SK-N-SH treated with all-trans-retinoic acid at 6 μM for 48 hours (cell line): ENCODE measurements at regions not wholly inside any gene's neighbourhood (a gene's known extent, or its start where the extent isn't known, plus 50 kb on each side); places are given as distances from the start of the nearest gene placed in this dataset.

ENCODE experiments used
- ATAC-seq: fragments of 200-7000 bp; cut with Tn5 transposase; 3 replicates; pipeline ENCODE4 v1.9.1; 2020; ENCODE audit warnings: mild to moderate bottlenecking, moderate library complexity
- ARNTL ChIP-seq: fragments of 450-650 bp; formaldehyde crosslinking; IDR thresholded peaks from 2 replicates; pipeline ENCODE4 v1.5.0; 2020; ENCODE audit warnings: low read depth, mild to moderate bottlenecking, moderate library complexity, borderline replicate concordance
- BACH2 ChIP-seq: fragments of 250-450 bp; sonication (Bioruptor Pico); IDR thresholded peaks from 2 replicates; pipeline ENCODE4 v1.9.0; 2021; ENCODE audit warnings: mild to moderate bottlenecking, borderline replicate concordance
- CREB5 ChIP-seq: fragments of 250-450 bp; sonication (Bioruptor Pico); IDR thresholded peaks from 2 replicates; pipeline ENCODE4 v1.5.1; 2020; ENCODE audit warnings: low read depth, mild to moderate bottlenecking, moderate library complexity
- CSDC2 ChIP-seq: fragments of 250-450 bp; sonication (Bioruptor Pico); IDR thresholded peaks from 2 replicates; pipeline ENCODE4 v1.5.0; 2020; ENCODE audit warnings: mild to moderate bottlenecking, moderate library complexity
- CSRNP3 ChIP-seq: fragments of 250-450 bp; sonication (Bioruptor Pico); IDR thresholded peaks from 2 replicates; pipeline ENCODE4 v1.5.1; 2021; ENCODE audit warnings: mild to moderate bottlenecking, moderate library complexity
- ESRRG ChIP-seq: fragments of 250-450 bp; sonication (Bioruptor Pico); IDR thresholded peaks from 2 replicates; pipeline ENCODE4 v1.6.1; 2021; ENCODE audit warnings: mild to moderate bottlenecking
- GLIS3 ChIP-seq: fragments of 250-450 bp; sonication (Bioruptor Pico); IDR thresholded peaks from 2 replicates; pipeline ENCODE4 v1.5.0; 2020; ENCODE audit warnings: mild to moderate bottlenecking, moderate library complexity
- ISL1 ChIP-seq: fragments of 250-450 bp; sonication (Bioruptor Pico); IDR thresholded peaks from 2 replicates; pipeline ENCODE4 v2.1.2; 2022; ENCODE audit warnings: mild to moderate bottlenecking, moderate library complexity
- OSR1 ChIP-seq: fragments of 250-450 bp; sonication (Bioruptor Pico); IDR thresholded peaks from 2 replicates; pipeline ENCODE4 v1.8.0; 2022; ENCODE audit warnings: moderate library complexity, mild to moderate bottlenecking, inconsistent platforms
- PATZ1 ChIP-seq: fragments of 250-450 bp; sonication (Bioruptor Pico); IDR thresholded peaks from 2 replicates; pipeline ENCODE4 v1.8.0; 2020; ENCODE audit warnings: mild to moderate bottlenecking, moderate library complexity, borderline replicate concordance
- POU6F1 ChIP-seq: fragments of 250-450 bp; sonication (Bioruptor Pico); IDR thresholded peaks from 2 replicates; pipeline ENCODE4 v1.8.0; 2021; ENCODE audit warnings: low read depth, mild to moderate bottlenecking, moderate library complexity, borderline replicate concordance
- PPARA ChIP-seq: fragments of 250-450 bp; sonication (Bioruptor Pico); IDR thresholded peaks from 2 replicates; pipeline ENCODE4 v1.5.0; 2020; ENCODE audit warnings: mild to moderate bottlenecking, borderline replicate concordance
- RARB ChIP-seq: fragments of 250-450 bp; sonication (Bioruptor Pico); IDR thresholded peaks from 2 replicates; pipeline ENCODE4 v1.8.0; 2021; ENCODE audit warnings: mild to moderate bottlenecking, moderate library complexity
- SNAI2 ChIP-seq: fragments of 250-450 bp; sonication (Bioruptor Pico); IDR thresholded peaks from 2 replicates; pipeline ENCODE4 v1.5.0; 2020; ENCODE audit warnings: mild to moderate bottlenecking, moderate library complexity
- TOX ChIP-seq: fragments of 250-450 bp; sonication (Bioruptor Pico); IDR thresholded peaks from 2 replicates; pipeline ENCODE4 v1.8.0; 2021; ENCODE audit warnings: mild to moderate bottlenecking, moderate library complexity, borderline replicate concordance
- TSHZ2 ChIP-seq: fragments of 250-450 bp; sonication (Bioruptor Pico); IDR thresholded peaks from 2 replicates; pipeline ENCODE4 v1.5.0; 2020; ENCODE audit warnings: mild to moderate bottlenecking, moderate library complexity
- ZC3H10 ChIP-seq: fragments of 250-450 bp; sonication (Bioruptor Pico); IDR thresholded peaks from 2 replicates; pipeline ENCODE4 v1.5.1; 2021; ENCODE audit warnings: mild to moderate bottlenecking, moderate library complexity
- ZFP3 ChIP-seq: fragments of 250-450 bp; sonication (Bioruptor Pico); IDR thresholded peaks from 2 replicates; pipeline ENCODE4 v1.5.0; 2020; ENCODE audit warnings: mild to moderate bottlenecking, moderate library complexity
- ZFP30 ChIP-seq: fragments of 450-650 bp; formaldehyde crosslinking; IDR thresholded peaks from 2 replicates; pipeline ENCODE4 v1.5.0; 2022; ENCODE audit warnings: mild to moderate bottlenecking, moderate library complexity
- ZNF565 ChIP-seq: fragments of 450-650 bp; formaldehyde crosslinking; conservative IDR thresholded peaks from 2 replicates; pipeline ENCODE4 v1.5.0; 2020; ENCODE audit warnings: low read depth, mild to moderate bottlenecking, moderate library complexity
- ZNF70 ChIP-seq: fragments of 450-650 bp; formaldehyde crosslinking; IDR thresholded peaks from 2 replicates; pipeline ENCODE4 v1.5.0; 2020; ENCODE audit warnings: mild to moderate bottlenecking, moderate library complexity
- ZNF8 ChIP-seq: fragments of 450-650 bp; formaldehyde crosslinking; IDR thresholded peaks from 2 replicates; pipeline ENCODE4 v1.5.0; 2020; ENCODE audit warnings: mild to moderate bottlenecking, moderate library complexity

- TF ChIP-seq CSRNP3 (CRISPR knock-in tag), result no peak
- ATAC-seq, result no peak
Observed at GRCh38 chr13:80870186-80870585, 529.3 kb upstream of the SPRY2 start.

- TF ChIP-seq TOX, result no peak
- no peak for TF ChIP-seq BACH2 (CRISPR knock-in tag)
- TF ChIP-seq ZNF70 (CRISPR knock-in tag), result no peak
- no peak for TF ChIP-seq CSRNP3 (CRISPR knock-in tag)
- no peak for TF ChIP-seq ZNF565 (CRISPR knock-in tag)
- TF ChIP-seq ISL1, result no peak
- no peak for TF ChIP-seq ESRRG (CRISPR knock-in tag)
- TF ChIP-seq PATZ1 (CRISPR knock-in tag), result no peak
- TF ChIP-seq ZNF8 (CRISPR knock-in tag), result no peak
- TF ChIP-seq OSR1 (CRISPR knock-in tag), result no peak
- ATAC-seq, result no peak
Observed at GRCh38 chr13:80866921-80867320, 526.0 kb upstream of the SPRY2 start.

GRCh38 chr13:80865329-80865728 is 524.4 kb upstream of the SPRY2 start:
- TF ChIP-seq ZC3H10 (CRISPR knock-in tag) (no peak), ZNF70 (CRISPR knock-in tag) (no peak), OSR1 (CRISPR knock-in tag) (no peak), ARNTL (CRISPR knock-in tag) (no peak), POU6F1 (CRISPR knock-in tag) (no peak), ZNF565 (CRISPR knock-in tag) (no peak), SNAI2 (CRISPR knock-in tag) (no peak), CREB5 (CRISPR knock-in tag) (no peak), ZFP30 (CRISPR knock-in tag) (no peak), ZNF8 (CRISPR knock-in tag) (no peak), TOX (no peak), CSRNP3 (CRISPR knock-in tag) (no peak), CSDC2 (CRISPR knock-in tag) (no peak), PPARA (CRISPR knock-in tag) (no peak), ESRRG (CRISPR knock-in tag) (no peak), TSHZ2 (CRISPR knock-in tag) (no peak), GLIS3 (CRISPR knock-in tag) (no peak), ZFP3 (CRISPR knock-in tag) (no peak), BACH2 (CRISPR knock-in tag) (no peak), RARB (CRISPR knock-in tag) (no peak)
- ATAC-seq, result no peak
